H1 (cell line): ENCODE measurements at regions not wholly inside any gene's neighbourhood (a gene's known extent, or its start where the extent isn't known, plus 50 kb on each side); places are given as distances from the start of the nearest gene placed in this dataset.
"Not testable (repeated sequence)": the region's sequence is repeated elsewhere in the genome, so short reads cannot be mapped to it uniquely, and the experiment has no call there.

ENCODE experiments used
- CTCF ChIA-PET: fragments of 300-600 bp; sonication (Branson Sonifier 250); formaldehyde crosslinking; loops from one replicate; lab custom pipeline; 2021; ENCODE audit not compliant: partially characterized antibody; lab: Charles Lee
- POLR2A ChIA-PET: fragments of 300-600 bp; sonication (Branson Sonifier 250); formaldehyde crosslinking; loops from one replicate; lab custom pipeline; 2021; ENCODE audit warnings: inconsistent platforms; ENCODE audit not compliant: partially characterized antibody; lab: Charles Lee
- DNase-seq, 2 experiments: peaks; one replicate each; pipeline versions ENCODE4 v3.0.0 to v3.0.0-alpha.2; 2010 to 2022; ENCODE audit warnings: low spot score in 2 of 2, low read depth in 1 of 2, mixed read lengths in 1 of 2
- FAIRE-seq: peaks from 2 replicates; lab custom pipeline; 2011; peaks lifted over from hg19 to GRCh38; lab: Jason Lieb, UNC
- H2AFZ ChIP-seq: 2 replicates; pipeline ENCODE4 v1.8.1; 2012; ENCODE audit warnings: low read length, inconsistent platforms
- H2AK5ac ChIP-seq: 2 replicates; pipeline ENCODE4 v1.6.1; 2013; ENCODE audit warnings: low read depth, low read length
- H2BK120ac ChIP-seq: replicated peaks from 2 replicates; pipeline ENCODE3; 2013; ENCODE audit warnings: low read depth, low read length, inconsistent platforms
- H2BK12ac ChIP-seq: 2 replicates; pipeline ENCODE4 v1.6.1; 2013; ENCODE audit warnings: low read depth, low read length
- H2BK15ac ChIP-seq: 2 replicates; pipeline ENCODE4 v1.6.1; 2013; ENCODE audit warnings: low read length
- H2BK20ac ChIP-seq: 2 replicates; pipeline ENCODE4 v1.6.1; 2013; ENCODE audit warnings: low read length
- H2BK5ac ChIP-seq: 2 replicates; pipeline ENCODE4 v1.6.1; 2013; ENCODE audit warnings: low read depth, low read length
- H3K14ac ChIP-seq: 2 replicates; pipeline ENCODE4 v1.6.1; 2013; ENCODE audit warnings: inconsistent platforms; ENCODE audit not compliant: insufficient read length
- H3K18ac ChIP-seq: 2 replicates; pipeline ENCODE4 v1.6.1; 2013; ENCODE audit warnings: low read length; ENCODE audit errors: extremely low read depth
- H3K23ac ChIP-seq: 2 replicates; pipeline ENCODE4 v1.6.1; 2013; ENCODE audit warnings: inconsistent platforms; ENCODE audit not compliant: insufficient read length
- H3K23me2 ChIP-seq: 2 replicates; pipeline ENCODE4 v1.6.1; 2013; ENCODE audit warnings: low read depth, low read length
- H3K27ac ChIP-seq: 2 replicates; pipeline ENCODE4 v1.6.1; 2011; ENCODE audit warnings: low read depth, low read length, inconsistent platforms
- H3K27me3 ChIP-seq, 4 experiments: replicated peaks in 1 of 4; 1 replicate in 1 of 4; 2 replicates in 3 of 4; pipeline versions ENCODE4 v1.6.1 to v1.8.1; 2011 to 2013; ENCODE audit warnings: low read length in 3 of 4, mild to moderate bottlenecking in 3 of 4, inconsistent platforms in 2 of 4, mixed read lengths in 2 of 4, moderate library complexity in 1 of 4; ENCODE audit not compliant: control insufficient read depth in 3 of 4, insufficient read depth in 3 of 4; ENCODE audit errors: extremely low read depth in 1 of 4
- H3K36me3 ChIP-seq, 4 experiments: 2 replicates each; pipeline versions ENCODE4 v1.6.1 to v1.8.1; 2011 to 2013; ENCODE audit warnings: mild to moderate bottlenecking in 4 of 4, low read length in 3 of 4, moderate library complexity in 2 of 4, control low read depth in 1 of 4, inconsistent platforms in 1 of 4; ENCODE audit not compliant: insufficient read depth in 4 of 4, control insufficient read depth in 2 of 4
- H3K4ac ChIP-seq: replicated peaks from 2 replicates; pipeline ENCODE3; 2013; ENCODE audit warnings: low read length, low read depth, mixed read lengths, inconsistent platforms; ENCODE audit not compliant: insufficient read length
- H3K4me1 ChIP-seq, 4 experiments: replicated peaks in 1 of 4; 1 replicate in 1 of 4; 2 replicates in 3 of 4; pipeline versions ENCODE4 v1.6.1 to v1.8.1; 2011 to 2013; ENCODE audit warnings: low read length in 3 of 4, inconsistent platforms in 2 of 4, mixed read lengths in 1 of 4; ENCODE audit not compliant: insufficient read depth in 4 of 4, control insufficient read depth in 3 of 4
- H3K4me2 ChIP-seq, 2 experiments: 2 replicates each; pipeline versions ENCODE4 v1.6.1 to v1.8.1; 2011 to 2013; ENCODE audit warnings: low read depth in 2 of 2, low read length in 2 of 2, control low read depth in 1 of 2, inconsistent platforms in 1 of 2, mild to moderate bottlenecking in 1 of 2; ENCODE audit not compliant: insufficient read depth in 1 of 2
- H3K4me3 ChIP-seq, 4 experiments: fragments of 200-600, 300-600 bp in 1 of 4; sonication (generic), shearing (Covaris generic), sonication (Bioruptor Twin) in 1 of 4; 2 replicates each; pipeline versions ENCODE4 v1.5.1 to v1.8.1; 2011 to 2016; ENCODE audit warnings: low read length in 4 of 4, low read depth in 3 of 4, control low read depth in 2 of 4, inconsistent platforms in 2 of 4, mild to moderate bottlenecking in 2 of 4, mixed read lengths in 1 of 4, moderate library complexity in 1 of 4; ENCODE audit not compliant: insufficient read depth in 2 of 4; ENCODE audit errors: extremely low read depth in 1 of 4
- H3K56ac ChIP-seq: replicated peaks from 2 replicates; pipeline ENCODE3; 2013; ENCODE audit warnings: low read depth, mild to moderate bottlenecking, mixed read lengths, low read length, inconsistent platforms; ENCODE audit not compliant: insufficient read length
- H3K79me1 ChIP-seq: 2 replicates; pipeline ENCODE4 v1.6.1; 2013; ENCODE audit warnings: low read depth, low read length, control low read depth
- H3K79me2 ChIP-seq, 2 experiments: 2 replicates each; pipeline versions ENCODE4 v1.6.1 to v1.8.1; 2012 to 2013; ENCODE audit warnings: low read length in 2 of 2, mild to moderate bottlenecking in 2 of 2, inconsistent platforms in 1 of 2; ENCODE audit not compliant: insufficient read depth in 2 of 2, control insufficient read depth in 1 of 2
- H3K9ac ChIP-seq, 4 experiments: replicated peaks in 1 of 4; 1 replicate in 1 of 4; 2 replicates in 3 of 4; pipeline versions ENCODE4 v1.6.1 to v1.8.1; 2011 to 2013; ENCODE audit warnings: low read depth in 3 of 4, low read length in 3 of 4, control low read depth in 2 of 4, mild to moderate bottlenecking in 2 of 4, moderate library complexity in 2 of 4, inconsistent platforms in 1 of 4; ENCODE audit errors: extremely low read depth in 1 of 4
- H3K9me3 ChIP-seq, 2 experiments: 2 replicates each; pipeline versions ENCODE4 v1.6.1 to v1.8.1; 2012 to 2013; ENCODE audit warnings: mild to moderate bottlenecking in 2 of 2, moderate library complexity in 2 of 2, control low read depth in 1 of 2, inconsistent platforms in 1 of 2, low read depth in 1 of 2, low read length in 1 of 2, mixed read lengths in 1 of 2; ENCODE audit not compliant: insufficient read depth in 2 of 2
- H4K20me1 ChIP-seq, 2 experiments: replicated peaks in 1 of 2; 2 replicates each; pipeline versions ENCODE3 to v1.8.1; 2011 to 2013; ENCODE audit warnings: inconsistent platforms in 2 of 2, low read length in 2 of 2, mild to moderate bottlenecking in 1 of 2; ENCODE audit not compliant: insufficient read depth in 2 of 2, control insufficient read depth in 1 of 2
- H4K5ac ChIP-seq: 2 replicates; pipeline ENCODE4 v1.6.1; 2013; ENCODE audit warnings: low read length, low read depth, mixed read lengths, inconsistent platforms; ENCODE audit not compliant: insufficient read length
- H4K8ac ChIP-seq: 2 replicates; pipeline ENCODE4 v1.8.0; 2013; ENCODE audit warnings: mild to moderate bottlenecking, moderate library complexity, low read length, inconsistent platforms; ENCODE audit not compliant: insufficient read depth; ENCODE audit errors: extremely low read depth
- H4K91ac ChIP-seq: replicated peaks from 2 replicates; pipeline ENCODE3; 2013; ENCODE audit warnings: low read length, mixed read lengths, inconsistent platforms; ENCODE audit not compliant: insufficient read length
- WGBS, 2 experiments: shearing (Covaris generic) in 1 of 2; methylation state at CpG; one replicate each; pipeline versions ENCODE4 v1.1.6 to v1.1.7; 2013 to 2015; ENCODE audit warnings: low lambda C conversion rate in 2 of 2, mixed read lengths in 2 of 2, inconsistent platforms in 1 of 2, low coverage in 1 of 2, missing lambda C conversion rate in 1 of 2; ENCODE audit not compliant: insufficient replicate concordance in 2 of 2, insufficient coverage in 1 of 2, insufficient read length in 1 of 2; ENCODE audit errors: extremely low coverage in 1 of 2, missing lambda C conversion rate in 1 of 2; 5-methylcytosine and 5-hydroxymethylcytosine counted together

- H3K23ac ChIP-seq, POLR2A ChIA-PET, H3K79me2 ChIP-seq, H2BK120ac ChIP-seq, H2AK5ac ChIP-seq, H4K20me1 ChIP-seq, H2BK20ac ChIP-seq, H3K14ac ChIP-seq, H3K36me3 ChIP-seq, H2BK5ac ChIP-seq, H4K5ac ChIP-seq, H3K56ac ChIP-seq, H3K4me2 ChIP-seq, H3K9ac ChIP-seq, H3K27ac ChIP-seq, H3K4me1 ChIP-seq, H3K4ac ChIP-seq, H3K79me1 ChIP-seq, H2BK12ac ChIP-seq, CTCF ChIA-PET, FAIRE-seq, H2AFZ ChIP-seq, DNase-seq, H4K91ac ChIP-seq, H3K18ac ChIP-seq, H3K4me3 ChIP-seq, H3K27me3 ChIP-seq, H3K9me3 ChIP-seq, H2BK15ac ChIP-seq, H3K23me2 ChIP-seq, H4K8ac ChIP-seq: not testable (repeated sequence)
- 87% methylated on average over 10 of the region's 10 CpGs; no CpG with 5 or more reads in 1 of the 2 experiments for WGBS, 2 experiments
Measured at GRCh38 chr6:86478316-86478715, 459.0 kb upstream of the HTR1E start.
